ENCODE measurements at regions not wholly inside any gene's neighbourhood (a gene's known extent, or its start where the extent isn't known, plus 50 kb on each side); places are given as distances from the start of the nearest gene placed in this dataset.

DNA sequence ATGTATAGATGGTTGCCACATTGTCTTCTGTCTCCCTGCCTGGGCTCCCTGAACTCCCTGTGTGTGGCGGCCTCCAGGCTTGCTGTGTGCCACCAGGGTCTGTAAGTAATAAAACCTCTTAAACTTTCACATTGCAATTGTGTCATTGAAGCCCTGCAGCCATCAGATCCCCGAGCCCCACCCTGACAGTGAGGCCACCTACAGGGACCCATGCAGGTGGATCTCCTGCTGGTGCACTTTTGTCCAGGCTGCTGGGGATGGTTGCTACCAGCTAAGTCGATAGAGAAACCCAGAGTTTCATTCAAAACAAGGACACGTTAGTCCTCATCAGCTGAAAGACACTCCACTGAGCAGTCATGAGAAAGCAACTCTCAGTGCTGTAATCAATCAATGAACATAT, 133.6 kb upstream of the PRICKLE2 start:
- in situ Hi-C loops (cut with HindIII; ENCODE audit: low sequenced_read_pairs) = no loop called here
- DNase-seq (ENCODE audit: low read depth, low spot score) = no peak
- H3K4me3 ChIP-seq (ENCODE audit: low read depth, low read length) = no peak overlapping the region
- TF ChIP-seq, protein P1, sequence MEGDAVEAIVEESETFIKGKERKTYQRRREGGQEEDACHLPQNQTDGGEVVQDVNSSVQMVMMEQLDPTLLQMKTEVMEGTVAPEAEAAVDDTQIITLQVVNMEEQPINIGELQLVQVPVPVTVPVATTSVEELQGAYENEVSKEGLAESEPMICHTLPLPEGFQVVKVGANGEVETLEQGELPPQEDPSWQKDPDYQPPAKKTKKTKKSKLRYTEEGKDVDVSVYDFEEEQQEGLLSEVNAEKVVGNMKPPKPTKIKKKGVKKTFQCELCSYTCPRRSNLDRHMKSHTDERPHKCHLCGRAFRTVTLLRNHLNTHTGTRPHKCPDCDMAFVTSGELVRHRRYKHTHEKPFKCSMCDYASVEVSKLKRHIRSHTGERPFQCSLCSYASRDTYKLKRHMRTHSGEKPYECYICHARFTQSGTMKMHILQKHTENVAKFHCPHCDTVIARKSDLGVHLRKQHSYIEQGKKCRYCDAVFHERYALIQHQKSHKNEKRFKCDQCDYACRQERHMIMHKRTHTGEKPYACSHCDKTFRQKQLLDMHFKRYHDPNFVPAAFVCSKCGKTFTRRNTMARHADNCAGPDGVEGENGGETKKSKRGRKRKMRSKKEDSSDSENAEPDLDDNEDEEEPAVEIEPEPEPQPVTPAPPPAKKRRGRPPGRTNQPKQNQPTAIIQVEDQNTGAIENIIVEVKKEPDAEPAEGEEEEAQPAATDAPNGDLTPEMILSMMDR (IDR thresholded peaks at IDR 0.05; ENCODE audit: low read depth, low read length) = no peak

DNA sequence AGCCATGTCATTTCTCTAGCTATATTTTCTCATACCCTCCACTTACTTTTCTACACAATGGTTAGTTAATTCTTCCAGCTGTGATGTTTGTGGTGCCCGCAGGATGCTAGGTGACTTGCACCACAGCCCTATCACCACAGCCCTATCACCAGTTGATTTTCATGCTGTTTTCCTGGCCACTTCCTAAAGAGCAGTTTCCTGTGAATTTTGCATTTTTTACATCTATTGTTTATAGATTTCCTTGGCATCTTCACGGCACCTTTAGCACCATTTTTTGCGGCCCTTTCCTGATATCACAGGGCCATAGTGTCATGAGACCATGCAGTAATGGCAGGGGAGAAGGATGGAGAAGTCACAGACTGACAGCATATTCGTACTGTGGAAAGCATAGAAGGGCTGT, 132.9 kb upstream of the PRICKLE2 start:
- in situ Hi-C loops (cut with HindIII; ENCODE audit: low sequenced_read_pairs) = no loop called here
- H3K4me3 ChIP-seq (ENCODE audit: low read depth, low read length) = no peak overlapping the region
- TF ChIP-seq, protein P1 (IDR thresholded peaks at IDR 0.05; ENCODE audit: low read depth, low read length) = no peak
- DNase-seq (ENCODE audit: low read depth, low spot score) = no peak

DNA sequence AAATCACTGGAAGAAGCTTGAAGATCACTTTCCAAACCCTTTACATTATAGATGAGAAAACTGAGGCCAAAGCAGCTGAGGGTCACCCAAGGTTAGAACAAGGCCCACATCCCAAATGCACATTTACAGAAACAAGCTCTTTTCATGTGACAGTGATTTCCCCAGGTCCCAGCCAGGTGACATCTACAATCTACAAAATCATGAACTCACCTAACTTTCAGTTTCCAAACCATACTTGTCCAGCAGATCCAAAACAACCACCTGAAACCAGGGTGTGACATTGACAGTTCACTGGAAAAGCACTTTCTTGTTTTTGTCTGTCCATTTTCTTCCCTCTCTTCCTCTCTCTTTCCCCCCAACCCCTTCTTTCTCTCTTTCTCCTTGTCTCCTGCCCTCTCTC, 132.2 kb upstream of the PRICKLE2 start:
- in situ Hi-C loops (cut with HindIII; ENCODE audit: low sequenced_read_pairs) = no loop called here
- H3K4me3 ChIP-seq (ENCODE audit: low read depth, low read length) = no peak overlapping the region
- TF ChIP-seq, protein P1 (IDR thresholded peaks at IDR 0.05; ENCODE audit: low read depth, low read length) = no peak
- no peak for DNase-seq (ENCODE audit: low read depth, low spot score)

DNA sequence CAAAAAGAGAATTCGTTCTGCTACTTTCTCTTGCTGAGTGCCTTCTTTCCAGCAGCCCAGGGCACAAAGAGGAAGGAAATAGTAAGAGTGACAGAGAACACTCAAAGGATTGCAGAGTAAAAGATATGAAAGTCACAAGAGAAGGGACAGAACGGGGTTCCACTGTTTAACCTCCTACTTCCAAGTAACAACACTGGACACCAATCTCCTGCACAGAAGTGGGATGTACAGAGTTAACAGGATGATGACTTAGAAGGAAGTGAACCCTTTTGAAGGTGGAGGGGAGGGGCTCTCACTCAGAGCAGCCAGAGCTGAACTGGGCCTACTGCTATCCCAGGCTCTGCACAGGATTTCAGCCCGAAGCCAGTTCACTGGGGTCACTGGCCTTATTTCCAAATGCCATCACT, 130.1 kb upstream of the PRICKLE2 start:
- peak; percentile 53 for DNase-seq (ENCODE audit: low read depth, low spot score)
- in situ Hi-C loops (cut with HindIII; ENCODE audit: low sequenced_read_pairs) = no loop called here
- TF ChIP-seq, protein P1 (IDR thresholded peaks at IDR 0.05; ENCODE audit: low read depth, low read length) = no peak
- no peak overlapping the region for H3K4me3 ChIP-seq (ENCODE audit: low read depth, low read length)

DNA sequence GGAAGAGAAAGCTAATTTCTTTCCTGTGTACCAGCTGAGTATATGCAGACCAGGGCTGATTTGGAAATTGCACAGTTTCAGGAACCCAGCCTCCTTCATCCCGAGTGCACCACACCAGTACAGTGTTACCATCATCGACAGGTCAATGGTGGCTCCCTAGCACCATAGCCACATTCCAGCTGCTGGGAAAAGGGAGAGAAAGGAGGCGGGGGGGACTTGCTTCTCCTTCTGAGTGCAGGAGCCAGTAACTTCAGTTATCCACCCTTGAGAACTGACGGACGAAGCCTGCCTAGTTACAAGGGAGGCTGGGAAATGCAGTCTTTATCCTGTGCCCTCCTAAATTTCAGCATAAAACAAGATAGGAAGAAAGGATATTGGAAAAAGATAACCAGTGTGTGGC, 129.7 kb upstream of the PRICKLE2 start:
- no peak for DNase-seq (ENCODE audit: low read depth, low spot score)
- TF ChIP-seq, protein P1 (IDR thresholded peaks at IDR 0.05; ENCODE audit: low read depth, low read length) = no peak
- no peak overlapping the region for H3K4me3 ChIP-seq (ENCODE audit: low read depth, low read length)
- in situ Hi-C loops (cut with HindIII; ENCODE audit: low sequenced_read_pairs) = no loop called here

DNA sequence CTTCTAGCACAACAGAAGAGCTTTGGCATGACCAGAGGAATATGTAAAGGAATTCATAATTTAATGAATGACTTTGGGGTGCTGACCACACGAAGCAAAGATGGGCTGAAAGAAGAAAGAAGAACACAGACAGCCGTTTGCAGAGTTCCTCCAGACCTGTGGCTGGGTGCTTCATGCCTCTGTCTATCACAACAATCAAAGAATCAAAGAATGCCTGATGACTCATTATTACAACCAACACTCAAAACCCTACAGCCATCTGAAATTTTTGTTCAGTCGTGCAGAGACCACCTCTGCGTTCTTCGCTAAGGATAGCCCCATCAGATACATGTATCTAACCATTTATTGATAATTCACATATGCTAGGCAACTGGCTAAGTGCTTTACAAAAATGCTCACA, 129.0 kb upstream of the PRICKLE2 start:
- TF ChIP-seq, protein P1 (IDR thresholded peaks at IDR 0.05; ENCODE audit: low read depth, low read length) = no peak
- in situ Hi-C loops (cut with HindIII; ENCODE audit: low sequenced_read_pairs) = no loop called here

DNA sequence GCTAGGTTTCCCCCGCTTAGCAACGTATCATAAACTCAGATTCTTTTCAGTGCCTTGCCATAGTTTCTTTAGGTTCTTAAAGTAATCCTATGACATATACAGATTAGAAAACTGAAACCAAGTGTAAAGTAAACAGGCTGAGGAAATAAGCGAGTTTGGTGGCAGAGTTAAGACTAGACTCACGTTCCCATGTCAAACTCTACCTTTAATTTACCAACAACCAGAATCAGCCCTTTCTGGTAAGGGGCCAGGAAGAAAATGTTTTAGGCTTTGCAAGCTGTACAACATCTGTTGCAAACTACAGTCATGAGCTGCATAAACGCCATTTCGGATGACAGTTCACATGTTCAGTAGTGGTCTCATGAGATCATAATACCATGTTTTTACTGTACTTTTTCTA, 128.0 kb upstream of the PRICKLE2 start:
- in situ Hi-C loops (cut with HindIII; ENCODE audit: low sequenced_read_pairs) = no loop called here
- TF ChIP-seq, protein P1 (IDR thresholded peaks at IDR 0.05; ENCODE audit: low read depth, low read length) = no peak

More for the DNA sequence above, 129.0 kb upstream of the PRICKLE2 start:
- no peak overlapping the region for H3K4me3 ChIP-seq (ENCODE audit: low read depth, low read length)
- DNase-seq (ENCODE audit: low read depth, low spot score) = no peak

More for the DNA sequence above, 128.0 kb upstream of the PRICKLE2 start:
- no peak overlapping the region for H3K4me3 ChIP-seq (ENCODE audit: low read depth, low read length)
- DNase-seq (ENCODE audit: low read depth, low spot score) = no peak

Data from astrocyte of the spinal cord (primary cell).